ENCODE measurements at regions not wholly inside any gene's neighbourhood (a gene's known extent, or its start where the extent isn't known, plus 50 kb on each side); places are given as distances from the start of the nearest gene placed in this dataset.
"Not testable (repeated sequence)": the region's sequence is repeated elsewhere in the genome, so short reads cannot be mapped to it uniquely, and the experiment has no call there.

DNA sequence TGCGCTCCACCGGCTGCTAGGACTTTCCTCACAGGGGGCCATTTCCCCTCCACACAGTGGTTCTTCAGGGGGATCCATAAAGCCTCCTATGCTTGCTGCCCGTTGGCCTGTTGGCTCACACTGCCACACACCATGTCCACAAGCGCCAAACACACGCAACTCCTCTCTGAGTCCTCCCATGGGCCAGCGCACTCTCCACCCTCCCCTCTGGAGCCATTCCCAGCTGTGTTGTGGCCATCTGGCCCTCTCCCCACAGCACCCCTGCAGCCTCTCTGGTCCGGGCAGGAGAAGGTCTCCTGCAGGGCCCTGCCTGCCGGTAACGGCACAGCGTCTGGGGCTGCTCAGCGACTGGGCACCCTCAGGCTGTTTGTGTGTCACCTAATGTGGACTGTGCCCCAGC lies 4473.3 kb upstream of the OR11H1 start:
- not testable (repeated sequence) for TF ChIP-seq RAD21 (IDR thresholded peaks at IDR 0.05; ENCODE audit: insufficient read depth, low read depth, low read length); POLR2A (IDR thresholded peaks at IDR 0.05; ENCODE audit: low read depth, low read length); ZNF622 (IDR thresholded peaks at IDR 0.05); ZNF274 (IDR thresholded peaks at IDR 0.05; ENCODE audit: insufficient read depth, insufficient read length)
- TF ChIP-seq, protein P1, sequence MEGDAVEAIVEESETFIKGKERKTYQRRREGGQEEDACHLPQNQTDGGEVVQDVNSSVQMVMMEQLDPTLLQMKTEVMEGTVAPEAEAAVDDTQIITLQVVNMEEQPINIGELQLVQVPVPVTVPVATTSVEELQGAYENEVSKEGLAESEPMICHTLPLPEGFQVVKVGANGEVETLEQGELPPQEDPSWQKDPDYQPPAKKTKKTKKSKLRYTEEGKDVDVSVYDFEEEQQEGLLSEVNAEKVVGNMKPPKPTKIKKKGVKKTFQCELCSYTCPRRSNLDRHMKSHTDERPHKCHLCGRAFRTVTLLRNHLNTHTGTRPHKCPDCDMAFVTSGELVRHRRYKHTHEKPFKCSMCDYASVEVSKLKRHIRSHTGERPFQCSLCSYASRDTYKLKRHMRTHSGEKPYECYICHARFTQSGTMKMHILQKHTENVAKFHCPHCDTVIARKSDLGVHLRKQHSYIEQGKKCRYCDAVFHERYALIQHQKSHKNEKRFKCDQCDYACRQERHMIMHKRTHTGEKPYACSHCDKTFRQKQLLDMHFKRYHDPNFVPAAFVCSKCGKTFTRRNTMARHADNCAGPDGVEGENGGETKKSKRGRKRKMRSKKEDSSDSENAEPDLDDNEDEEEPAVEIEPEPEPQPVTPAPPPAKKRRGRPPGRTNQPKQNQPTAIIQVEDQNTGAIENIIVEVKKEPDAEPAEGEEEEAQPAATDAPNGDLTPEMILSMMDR (IDR thresholded peaks at IDR 0.05 in 2 of 3, conservative IDR thresholded peaks at IDR 0.05 in 1 of 3; ENCODE audit: control insufficient read depth in 2 of 3, extremely low read depth in 1 of 3, insufficient read depth in 1 of 3, low read depth in 3 of 3, low read length in 3 of 3), result not testable (repeated sequence)

All from GM12878 (cell line).